ENCODE measurements at regions not wholly inside any gene's neighbourhood (a gene's known extent, or its start where the extent isn't known, plus 50 kb on each side); places are given as distances from the start of the nearest gene placed in this dataset.

DNA sequence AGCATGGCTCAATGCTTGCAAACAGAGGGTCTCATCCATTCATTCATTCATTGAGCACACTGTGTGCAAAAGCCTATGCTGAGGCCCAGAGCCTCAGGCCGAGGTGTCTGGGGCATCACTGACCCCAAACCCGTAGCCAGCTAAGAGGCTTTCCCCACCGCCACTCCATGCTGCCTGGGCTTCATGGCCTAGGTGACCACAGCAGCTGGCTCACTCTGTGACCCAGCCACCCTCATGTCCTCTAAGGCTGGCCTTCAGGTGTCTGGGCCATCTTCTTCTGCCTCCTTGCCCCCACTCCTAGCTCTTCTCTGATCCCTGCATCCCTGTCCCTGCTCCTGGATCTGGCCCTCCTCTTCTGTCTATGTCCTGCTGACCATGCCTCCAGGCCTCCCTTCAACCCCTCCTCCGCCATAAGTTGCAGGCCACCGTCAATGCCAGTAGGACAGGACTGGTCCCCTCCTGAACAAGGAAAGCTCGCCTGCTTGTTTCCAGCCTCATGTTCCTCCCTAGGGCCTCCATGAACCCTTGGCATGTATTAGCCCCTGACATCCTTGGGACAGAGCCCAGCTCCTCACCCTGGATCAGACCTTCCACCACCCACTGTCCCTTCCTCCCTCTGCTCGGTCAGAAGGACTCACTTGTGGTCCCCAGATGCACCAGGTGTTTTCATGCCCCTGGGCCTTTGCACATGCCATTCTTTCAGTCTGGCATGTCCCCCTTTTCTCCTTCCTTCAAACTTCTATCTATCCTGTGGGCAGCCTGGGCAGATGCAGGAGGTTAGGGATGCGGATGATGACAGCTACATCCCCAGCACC lies 92.8 kb downstream of the MYEOV start:
- intact Hi-C loops (cut with micrococcal nuclease) = no loop called here
- H3K4me1 ChIP-seq (ENCODE audit: control insufficient read depth, extremely low read depth, insufficient read depth, low read length) = peaks cover 6% of the 10 kb centered on the region
- no TSS peak for BruUV-seq (replicated peaks)
- FAIRE-seq (no peak), DNase-seq (ENCODE audit: low read depth, low spot score) (no peak)
- no peaks in the 10 kb centered on the region for H3K27me3 ChIP-seq (ENCODE audit: control insufficient read depth in 2 of 2, insufficient read depth in 2 of 2, low read length in 2 of 2)
- no peak overlapping the region for H3K4me3 ChIP-seq (replicated peaks in 1 of 3; ENCODE audit: insufficient read depth in 1 of 3, low read depth in 1 of 3, low read length in 3 of 3)
- H3K9me1 ChIP-seq (replicated peaks; ENCODE audit: control insufficient read depth, extremely low read depth, insufficient read depth, low read length) = no peaks in the 10 kb centered on the region
- H4K20me1 ChIP-seq (replicated peaks; ENCODE audit: control insufficient read depth, extremely low read depth, insufficient read depth, low read length) = no peaks in the 10 kb centered on the region
- H3K9me3 ChIP-seq (replicated peaks; ENCODE audit: control insufficient read depth, insufficient read depth, low read length) = no peaks in the 10 kb centered on the region
- TF ChIP-seq, protein P1, sequence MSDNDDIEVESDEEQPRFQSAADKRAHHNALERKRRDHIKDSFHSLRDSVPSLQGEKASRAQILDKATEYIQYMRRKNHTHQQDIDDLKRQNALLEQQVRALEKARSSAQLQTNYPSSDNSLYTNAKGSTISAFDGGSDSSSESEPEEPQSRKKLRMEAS (IDR thresholded peaks at IDR 0.05; ENCODE audit: insufficient read depth, insufficient read length) = no peak
- TF ChIP-seq POLR2AphosphoS5 (IDR thresholded peaks at IDR 0.05; ENCODE audit: insufficient read depth, low read depth, low read length) (no peak), POLR2A (IDR thresholded peaks at IDR 0.05; ENCODE audit: low read depth, low read length) (no peak), GATA2 (IDR thresholded peaks at IDR 0.05; ENCODE audit: insufficient read depth, insufficient read length, low read depth, low read length) (no peak), MYC (IDR thresholded peaks at IDR 0.05; ENCODE audit: low read depth, low read length) (no peak), FOS (IDR thresholded peaks at IDR 0.05; ENCODE audit: borderline replicate concordance, insufficient read depth, low read length) (no peak), EZH2 (IDR thresholded peaks at IDR 0.05; ENCODE audit: borderline replicate concordance, low read depth, low read length, severe bottlenecking) (no peak), JUN (IDR thresholded peaks at IDR 0.05; ENCODE audit: borderline replicate concordance, insufficient read depth, insufficient read length, low read depth) (no peak)
- TF ChIP-seq, protein P2, sequence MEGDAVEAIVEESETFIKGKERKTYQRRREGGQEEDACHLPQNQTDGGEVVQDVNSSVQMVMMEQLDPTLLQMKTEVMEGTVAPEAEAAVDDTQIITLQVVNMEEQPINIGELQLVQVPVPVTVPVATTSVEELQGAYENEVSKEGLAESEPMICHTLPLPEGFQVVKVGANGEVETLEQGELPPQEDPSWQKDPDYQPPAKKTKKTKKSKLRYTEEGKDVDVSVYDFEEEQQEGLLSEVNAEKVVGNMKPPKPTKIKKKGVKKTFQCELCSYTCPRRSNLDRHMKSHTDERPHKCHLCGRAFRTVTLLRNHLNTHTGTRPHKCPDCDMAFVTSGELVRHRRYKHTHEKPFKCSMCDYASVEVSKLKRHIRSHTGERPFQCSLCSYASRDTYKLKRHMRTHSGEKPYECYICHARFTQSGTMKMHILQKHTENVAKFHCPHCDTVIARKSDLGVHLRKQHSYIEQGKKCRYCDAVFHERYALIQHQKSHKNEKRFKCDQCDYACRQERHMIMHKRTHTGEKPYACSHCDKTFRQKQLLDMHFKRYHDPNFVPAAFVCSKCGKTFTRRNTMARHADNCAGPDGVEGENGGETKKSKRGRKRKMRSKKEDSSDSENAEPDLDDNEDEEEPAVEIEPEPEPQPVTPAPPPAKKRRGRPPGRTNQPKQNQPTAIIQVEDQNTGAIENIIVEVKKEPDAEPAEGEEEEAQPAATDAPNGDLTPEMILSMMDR (IDR thresholded peaks at IDR 0.05; ENCODE audit: extremely low read depth in 1 of 2, insufficient read depth in 1 of 2, low read depth in 1 of 2, low read length in 2 of 2) = no peak
- ChIA-PET POLR2A (no interaction called here), CTCF (interaction anchor here (1.3 kb wide), 1 partner anchor 255 kb away, joined by 4 read pairs; no protein-coding TSS in a partner anchor)
- H3K4me2 ChIP-seq (ENCODE audit: insufficient read depth, low read length) = no peak overlapping the region
- H3K79me2 ChIP-seq (ENCODE audit: control insufficient read depth, insufficient read depth, low read length) = no peaks in the 10 kb centered on the region
- dilution Hi-C loops (cut with MboI; ENCODE audit: extremely low pct_ligation_motif_present, low sequenced_read_pairs) = no loop called here
- no peak overlapping the region for H3K27ac ChIP-seq (ENCODE audit: insufficient read depth, low read depth, low read length)
- H3K9ac ChIP-seq (replicated peaks; ENCODE audit: extremely low read depth, insufficient read depth, low read length) = no peak overlapping the region
- H3K36me3 ChIP-seq (ENCODE audit: control insufficient read depth in 2 of 2, extremely low read depth in 1 of 2, insufficient read depth in 2 of 2, low read length in 2 of 2) = no peaks in the 10 kb centered on the region
- no peak overlapping the region for H2AFZ ChIP-seq (ENCODE audit: low read depth, low read length)
